HG02610 (cell line): ENCODE measurements at regions not wholly inside any gene's neighbourhood (a gene's known extent, or its start where the extent isn't known, plus 50 kb on each side); places are given as distances from the start of the nearest gene placed in this dataset.

ENCODE experiments used
- ATAC-seq: cut with Tn5 transposase; IDR thresholded peaks from one replicate; pipeline ENCODE4 v1.9.1; 2021; ENCODE audit warnings: mild to moderate bottlenecking, moderate library complexity; ENCODE audit not compliant: unreplicated experiment

DNA sequence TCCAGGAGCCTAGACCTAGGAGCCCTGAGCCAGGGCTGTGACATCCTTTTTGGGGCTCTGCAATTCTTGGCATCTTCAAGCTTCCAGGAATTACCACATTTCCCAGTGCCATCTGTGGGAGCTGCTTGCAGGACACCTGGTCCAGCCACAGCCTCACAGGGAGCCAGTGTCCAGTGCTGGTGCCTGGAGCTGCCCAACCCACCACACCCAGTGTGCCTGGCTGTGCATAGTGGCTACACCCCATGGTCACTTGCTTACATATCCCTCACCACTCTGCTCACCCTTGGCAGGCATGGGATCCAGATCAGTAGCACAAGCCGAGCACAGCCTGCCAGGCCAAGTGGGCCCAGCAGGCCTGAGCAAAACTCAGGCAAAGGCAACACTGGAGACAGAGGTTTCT is 2151.4 kb upstream of the PCDH20 start:
- no peak for ATAC-seq

DNA sequence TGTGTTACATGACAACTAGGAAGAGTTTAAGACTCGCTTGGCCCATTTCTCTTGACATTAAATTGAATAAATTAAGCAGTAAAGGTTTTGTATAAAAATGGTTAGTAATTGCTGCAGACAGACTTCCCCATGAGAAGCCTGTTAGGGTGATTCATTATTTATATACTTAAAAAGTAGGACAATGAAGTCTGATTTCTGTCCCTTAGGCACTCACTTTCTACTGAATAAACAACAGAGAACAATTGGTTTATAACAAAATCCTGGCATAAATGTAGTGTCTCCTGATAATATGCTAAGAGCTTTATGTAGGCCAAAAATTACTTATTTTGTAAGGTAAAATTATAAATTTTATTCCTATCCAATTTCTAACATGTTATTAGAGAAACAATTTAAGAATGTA is 2138.5 kb upstream of the PCDH20 start:
- no peak for ATAC-seq

DNA sequence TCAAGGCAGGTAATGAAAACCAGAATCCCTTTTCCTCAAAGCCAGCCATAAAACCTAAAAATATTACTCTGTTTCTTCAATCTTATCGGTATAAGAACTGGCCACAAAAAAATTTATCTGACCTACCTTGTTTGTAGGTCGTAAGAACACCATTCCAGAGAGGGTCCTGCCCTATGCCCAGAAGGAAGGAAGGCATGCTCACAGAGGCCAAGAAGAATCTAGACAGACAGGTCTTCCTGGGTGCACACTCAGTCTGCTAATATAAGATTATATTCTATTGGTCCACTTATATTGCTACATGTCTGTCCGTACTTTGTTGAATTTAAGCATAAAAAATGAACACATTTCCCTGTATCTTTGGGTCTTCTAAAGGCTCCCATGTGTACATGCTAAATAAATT is 2136.1 kb upstream of the PCDH20 start:
- ATAC-seq: no peak

DNA sequence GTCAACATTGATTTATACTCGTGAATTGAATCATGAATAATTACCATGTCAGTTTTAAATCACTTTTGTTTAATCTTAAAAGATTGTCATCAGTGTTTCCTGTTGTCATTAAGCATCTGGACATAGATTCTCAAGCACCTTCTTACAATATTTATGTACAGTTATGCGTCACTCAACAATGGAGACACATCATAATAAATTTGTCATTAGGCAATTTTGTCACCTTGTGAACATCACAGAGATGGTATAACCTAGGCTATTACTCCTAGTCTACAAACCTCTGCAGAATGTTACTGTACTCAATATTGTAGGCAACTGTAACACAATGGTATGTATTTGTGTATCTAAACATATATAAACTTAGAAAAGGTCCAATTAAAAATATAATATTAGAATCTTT is 2130.9 kb upstream of the PCDH20 start:
- no peak for ATAC-seq

DNA sequence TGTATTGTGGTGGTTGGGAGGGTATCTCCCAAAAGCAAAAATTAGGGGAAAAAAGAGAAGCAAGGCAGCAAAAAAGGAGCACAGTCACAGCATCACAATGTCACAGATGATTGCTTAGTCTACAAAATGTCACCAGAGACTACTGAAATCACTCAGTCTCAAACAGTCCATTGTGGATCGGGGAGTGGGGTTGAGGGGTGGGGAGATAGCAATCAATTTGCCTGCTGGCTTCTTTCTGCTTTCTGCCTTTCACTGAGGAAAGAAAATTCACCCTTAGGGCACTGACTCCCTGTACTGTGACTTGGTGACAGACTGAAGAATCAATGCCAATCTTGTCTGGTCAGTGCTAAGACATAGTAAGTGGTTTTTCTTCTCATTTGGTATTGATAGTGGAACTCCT is 2127.1 kb upstream of the PCDH20 start:
- peak; percentile 74 for ATAC-seq

DNA sequence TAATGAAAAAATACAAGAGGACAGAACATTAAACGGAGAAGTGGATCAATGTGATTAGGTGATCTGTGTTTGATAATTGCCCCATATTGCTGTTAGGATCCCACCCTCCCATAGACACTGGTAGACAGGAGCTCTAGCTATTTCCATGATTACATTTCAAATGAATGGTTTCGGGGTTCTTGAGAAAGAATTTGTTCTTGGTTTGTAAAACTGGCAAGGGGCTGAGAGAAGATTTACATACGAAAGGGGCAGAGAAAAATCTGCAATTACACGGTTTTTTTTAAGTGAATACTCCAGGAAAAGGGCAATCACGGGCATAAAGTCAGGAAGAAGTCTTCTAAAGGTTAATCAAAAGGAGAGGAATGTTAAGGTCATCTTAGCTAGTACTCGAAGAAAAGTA is 2125.7 kb upstream of the PCDH20 start:
- ATAC-seq: no peak

DNA sequence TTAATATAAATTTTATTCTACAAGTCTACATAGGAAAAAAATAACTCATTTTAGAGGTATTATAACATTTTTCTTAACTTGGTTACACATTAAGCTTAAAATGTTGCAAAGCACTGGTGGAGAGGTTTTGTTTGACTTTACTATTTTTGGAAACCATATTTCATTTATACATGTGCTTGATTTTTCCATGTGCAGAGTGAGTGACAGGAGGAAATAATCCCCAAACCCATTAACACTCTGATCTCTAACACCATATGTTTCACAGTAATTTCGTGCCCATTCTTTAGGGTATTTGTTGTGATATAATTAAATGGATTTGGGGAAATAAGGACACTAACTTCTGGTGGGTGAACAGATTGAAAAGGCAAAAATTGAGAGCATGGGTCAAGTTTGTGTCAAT is 2124.4 kb upstream of the PCDH20 start:
- ATAC-seq: no peak

DNA sequence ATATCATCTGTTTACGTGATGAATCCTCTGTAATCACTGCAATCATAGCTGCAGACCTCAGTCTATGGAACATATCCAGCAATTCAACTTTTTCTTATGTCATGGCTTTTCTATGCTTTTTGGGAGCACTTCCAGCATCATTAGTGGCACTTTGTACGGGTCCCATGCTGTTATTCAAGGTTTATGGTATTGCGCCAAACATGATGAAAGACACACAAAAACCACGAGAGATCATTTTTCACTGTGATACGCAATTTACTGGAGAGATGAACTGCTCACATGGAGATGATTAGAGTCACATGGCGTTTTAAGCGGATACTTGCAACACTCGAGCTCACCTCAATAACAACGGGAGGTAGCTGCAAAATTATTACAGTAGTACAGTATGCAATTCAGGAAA is 2101.7 kb upstream of the PCDH20 start:
- no peak for ATAC-seq

DNA sequence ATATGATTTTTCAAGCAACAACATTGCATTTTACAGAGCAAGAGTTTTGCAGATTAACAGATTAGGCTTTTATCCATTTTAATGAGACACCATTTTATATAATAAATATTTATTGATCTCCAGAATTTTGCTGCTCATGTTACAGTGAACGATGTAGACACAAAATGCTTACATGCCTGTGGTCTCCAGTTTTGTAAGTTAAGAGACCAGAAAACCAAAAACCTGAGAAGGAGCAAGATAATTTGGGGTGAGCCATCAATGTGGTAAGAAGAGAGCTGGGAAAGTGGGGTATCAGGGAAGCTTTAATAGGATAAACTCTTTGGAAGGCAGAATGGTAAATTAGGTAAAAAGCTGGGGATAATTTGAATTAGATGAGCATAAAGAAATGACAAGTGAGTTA is 2100.5 kb upstream of the PCDH20 start:
- no peak for ATAC-seq

DNA sequence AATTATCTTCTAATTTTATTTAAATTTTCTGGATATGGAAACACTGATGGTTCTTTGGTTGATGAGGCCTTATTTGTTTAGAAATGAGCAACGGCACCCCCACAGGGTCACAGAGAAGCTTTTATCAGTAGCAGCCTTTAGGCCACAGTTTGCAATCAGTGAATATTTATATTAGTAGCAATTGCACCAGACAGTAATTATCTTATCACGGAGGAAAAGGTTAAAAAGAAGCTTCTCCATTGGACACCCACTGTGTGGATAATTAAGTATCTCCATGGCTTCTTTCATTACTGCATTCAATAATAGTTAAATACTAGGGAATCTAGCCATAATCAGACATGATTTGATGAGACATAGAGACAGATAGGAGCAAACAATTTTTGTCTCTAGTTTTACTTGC is 2099.2 kb upstream of the PCDH20 start:
- no peak for ATAC-seq

DNA sequence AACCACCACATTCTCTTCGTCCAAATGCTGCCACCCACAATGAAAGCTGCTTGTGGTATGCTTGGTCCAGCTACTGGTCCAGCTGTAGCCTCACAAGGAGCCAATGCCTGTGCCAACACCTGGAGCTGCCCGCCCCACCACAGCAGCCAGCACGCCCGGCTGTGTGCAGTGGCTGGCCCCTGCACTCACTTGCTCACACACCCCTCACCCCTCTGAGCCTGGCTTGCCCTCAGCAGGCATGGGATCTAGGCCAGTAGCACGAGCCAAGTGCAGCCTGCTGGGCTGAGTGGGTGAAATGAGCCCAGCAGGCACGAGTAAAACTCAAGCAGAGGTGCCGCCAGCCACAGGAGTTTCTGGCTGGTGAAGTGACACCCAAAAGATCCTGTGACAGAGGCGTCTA is 2096.4 kb upstream of the PCDH20 start:
- no peak for ATAC-seq

DNA sequence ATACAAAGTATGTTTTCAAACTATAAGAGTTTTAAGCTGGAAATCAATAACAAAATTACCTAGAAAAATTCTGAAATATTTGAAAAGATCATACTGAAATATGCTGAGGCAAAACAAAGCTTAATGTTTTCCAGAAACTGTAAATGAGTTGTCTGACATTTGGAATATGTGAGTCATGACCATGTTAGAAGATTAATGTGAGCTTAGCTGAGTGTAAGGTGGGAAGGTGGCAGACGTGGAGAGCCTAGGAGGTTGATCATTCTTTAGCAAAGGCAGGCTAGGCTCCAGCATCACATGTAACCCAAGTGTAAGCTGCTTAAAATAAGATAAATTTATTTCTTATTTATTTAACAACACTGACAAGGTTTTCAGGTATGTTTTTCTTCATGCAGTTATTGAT is 2086.1 kb upstream of the PCDH20 start:
- no peak for ATAC-seq

DNA sequence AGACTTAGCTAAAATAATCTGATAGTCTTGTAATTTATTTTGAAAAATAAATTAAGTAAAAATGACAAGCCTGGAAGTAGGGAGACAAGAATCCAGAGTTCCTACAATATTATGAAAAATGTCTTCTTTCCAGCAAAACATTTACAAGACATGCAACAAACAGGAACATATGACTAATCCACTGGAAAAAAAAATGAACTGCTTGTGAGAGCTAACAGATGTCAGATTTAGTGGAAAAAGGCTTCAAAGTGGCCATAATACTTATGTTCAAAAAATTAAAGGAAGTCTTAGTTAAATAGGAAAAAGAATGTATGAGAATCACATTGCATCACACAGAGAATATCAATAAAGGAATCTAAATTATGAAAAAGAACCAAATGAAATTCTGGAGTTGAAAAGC is 2082.0 kb upstream of the PCDH20 start:
- no peak for ATAC-seq

DNA sequence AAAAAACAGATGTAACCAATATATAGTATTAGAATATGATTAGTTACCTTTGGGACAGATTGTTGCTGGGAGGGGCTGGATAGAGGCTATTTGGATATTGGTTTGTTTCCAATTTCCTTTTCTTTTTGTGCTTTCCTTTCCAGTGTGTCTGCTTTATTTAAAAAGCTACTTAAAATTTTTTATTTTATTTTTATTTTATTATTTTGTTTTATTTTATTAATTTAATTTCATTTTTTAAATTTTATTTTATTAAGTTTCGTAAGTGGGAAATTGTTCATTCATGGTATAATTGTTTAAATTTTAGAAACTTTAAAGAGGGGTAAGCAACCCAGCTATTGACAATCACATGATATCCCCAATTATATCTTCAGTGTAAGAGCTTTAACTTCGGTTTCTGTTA is 2077.0 kb upstream of the PCDH20 start:
- ATAC-seq: no peak

DNA sequence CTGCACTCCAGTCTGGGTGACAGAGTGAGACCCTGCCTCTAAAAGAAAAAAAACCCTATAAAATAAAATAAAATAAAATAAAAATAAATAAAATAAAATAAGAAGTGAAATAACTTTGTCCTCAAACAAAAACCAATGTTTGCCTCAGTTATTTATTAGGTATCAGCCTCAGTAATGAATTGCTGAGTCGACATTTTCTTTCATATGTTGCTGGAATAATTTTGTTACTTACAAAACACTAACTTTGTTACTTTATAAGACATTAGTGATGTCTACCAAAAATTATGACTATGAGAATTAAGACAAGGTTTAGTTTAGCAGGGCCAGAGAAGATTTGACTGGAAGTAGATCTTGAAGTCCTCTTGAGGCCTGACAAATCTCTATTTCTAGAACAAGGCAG is 2074.5 kb upstream of the PCDH20 start:
- no peak for ATAC-seq

DNA sequence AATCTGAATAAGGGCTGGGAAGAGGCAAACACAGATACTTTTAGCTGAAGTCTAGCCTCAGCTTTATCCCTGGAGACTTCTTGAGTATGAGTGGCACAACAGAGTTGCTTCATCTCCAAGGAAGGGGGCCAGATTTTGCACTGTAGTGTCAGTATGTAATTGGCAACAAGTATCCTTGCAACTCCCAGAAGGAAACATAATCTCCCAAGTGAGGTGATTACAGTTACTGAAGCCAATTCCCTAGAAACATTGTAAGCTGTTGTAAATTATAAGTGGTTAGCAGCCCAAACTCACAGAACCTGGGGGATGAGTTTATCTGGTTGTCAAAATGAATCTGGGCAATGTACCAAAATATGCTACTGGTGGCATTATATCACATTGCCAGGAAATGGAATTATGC is 2065.7 kb upstream of the PCDH20 start:
- no peak for ATAC-seq

DNA sequence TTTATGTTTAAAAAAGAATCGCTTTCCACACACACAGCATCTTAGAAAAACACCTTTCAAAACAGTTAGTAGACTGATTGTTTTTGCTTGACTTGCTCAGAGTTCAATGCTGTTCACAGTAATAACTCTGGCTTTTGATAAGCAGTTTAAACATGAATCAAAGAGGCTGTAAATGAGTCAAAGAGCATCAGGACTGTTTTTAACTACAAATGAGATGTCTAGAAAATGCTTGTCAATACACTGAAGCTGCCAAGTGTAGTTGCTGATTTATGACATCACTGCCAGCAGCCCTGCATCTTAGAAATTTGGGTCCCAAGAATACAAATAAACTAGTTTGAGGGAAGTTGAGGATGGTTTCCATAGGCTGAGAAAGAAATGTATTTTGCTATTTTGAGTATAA is 2057.1 kb upstream of the PCDH20 start:
- ATAC-seq: no peak

DNA sequence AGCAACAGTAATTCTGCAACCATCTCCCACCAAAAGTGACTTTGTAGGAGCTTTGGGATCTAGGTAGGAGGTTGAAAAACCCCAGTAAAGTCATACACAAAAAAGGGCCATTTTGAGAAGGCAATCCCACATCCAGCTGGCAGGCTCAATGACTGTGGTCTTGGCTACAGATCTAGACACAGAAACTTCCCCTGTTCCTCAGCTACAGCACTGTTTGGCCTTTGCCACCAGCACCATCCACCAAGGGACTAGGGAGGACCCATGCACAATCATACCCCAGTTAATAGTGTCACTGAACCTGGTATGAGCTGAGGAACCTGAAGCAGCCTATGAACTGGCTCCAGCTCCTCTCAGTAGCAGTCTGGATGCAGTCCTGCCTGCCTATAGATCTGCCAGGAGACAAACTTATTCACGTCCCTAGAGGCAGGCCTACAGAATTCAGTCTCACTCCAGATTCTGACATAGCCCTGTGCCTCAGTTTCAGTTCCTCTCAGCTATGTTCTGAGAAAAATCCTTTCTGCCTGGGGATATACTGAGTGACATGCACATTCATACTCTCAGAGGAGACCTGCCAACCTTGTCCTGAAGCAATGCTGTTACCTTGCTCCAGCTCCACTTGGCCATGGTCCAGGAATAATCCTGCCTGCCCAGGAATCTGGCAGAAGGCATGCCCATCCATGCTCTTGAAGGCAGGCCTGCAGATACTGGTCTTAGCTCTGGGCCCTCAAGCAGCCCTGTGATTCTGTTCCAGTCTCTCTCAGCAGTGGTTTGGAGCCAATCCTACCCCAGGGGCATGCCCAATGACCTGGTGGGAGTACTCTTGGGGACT is 2048.3 kb upstream of the PCDH20 start:
- peak; percentile 97 for ATAC-seq

DNA sequence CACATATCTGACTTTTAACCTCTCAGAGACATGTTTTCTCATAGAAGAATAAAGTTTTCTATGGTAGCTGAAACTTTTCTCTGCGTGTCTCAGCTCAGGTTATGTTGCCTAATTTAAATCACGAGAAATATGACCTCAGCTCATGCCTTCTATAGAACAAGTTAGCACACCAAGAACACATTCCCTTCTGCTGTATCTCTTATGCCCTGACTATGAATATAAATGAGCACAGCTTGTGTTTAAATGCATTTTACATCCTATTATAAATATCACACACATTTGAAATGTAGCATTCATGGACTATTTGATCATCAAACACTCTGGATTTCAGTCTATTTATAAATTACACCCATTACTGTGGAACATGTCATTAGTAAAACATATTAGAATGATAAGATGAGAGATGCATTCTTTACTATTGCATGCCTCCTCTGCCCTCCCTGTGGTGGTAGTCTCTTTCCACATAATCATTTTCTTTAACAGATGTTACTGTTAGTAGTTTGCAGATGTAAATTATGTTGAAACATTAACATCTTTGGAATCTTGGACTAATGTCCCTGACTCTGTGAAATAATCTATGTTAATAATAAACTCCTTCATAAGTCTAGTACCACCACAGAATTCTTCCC is 2044.9 kb upstream of the PCDH20 start:
- ATAC-seq: no peak

DNA sequence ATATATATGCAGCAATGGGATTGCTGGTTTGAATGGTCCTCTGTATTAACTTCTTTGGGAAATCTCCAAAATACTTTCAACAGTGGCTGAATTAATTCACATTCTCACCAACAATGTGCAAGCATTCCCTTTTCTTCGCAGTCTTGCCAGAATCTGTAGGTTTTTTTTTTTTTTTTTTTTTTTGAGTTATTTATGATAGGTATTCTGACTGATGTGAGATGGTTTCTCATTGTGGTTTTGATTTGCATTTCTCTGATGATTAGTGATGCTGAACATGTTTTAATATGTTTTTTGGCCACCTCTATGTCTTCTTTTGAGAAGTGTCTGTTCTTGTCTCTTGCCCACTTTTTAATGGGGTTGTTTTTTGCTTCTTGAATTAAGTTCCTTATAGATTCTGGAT is 2041.5 kb upstream of the PCDH20 start:
- no peak for ATAC-seq

DNA sequence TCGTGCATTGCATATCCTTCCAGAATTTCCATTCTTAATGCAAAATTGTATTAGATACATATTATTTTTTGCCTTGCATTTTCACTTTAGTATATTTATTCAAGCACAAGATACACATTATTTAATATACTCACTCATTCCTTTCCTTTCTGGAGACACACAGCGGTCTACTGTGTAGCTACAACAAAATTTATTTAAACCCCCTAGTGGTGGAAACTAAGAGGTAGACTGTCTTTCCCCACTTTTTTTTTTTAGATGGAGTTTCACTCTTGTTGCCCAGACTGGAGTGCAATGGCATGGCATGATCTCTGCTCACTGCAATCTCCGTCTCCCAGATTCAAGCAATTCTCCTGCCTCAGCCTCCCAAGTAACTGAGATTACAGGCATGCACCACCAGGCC is 2040.3 kb upstream of the PCDH20 start:
- no peak for ATAC-seq

DNA sequence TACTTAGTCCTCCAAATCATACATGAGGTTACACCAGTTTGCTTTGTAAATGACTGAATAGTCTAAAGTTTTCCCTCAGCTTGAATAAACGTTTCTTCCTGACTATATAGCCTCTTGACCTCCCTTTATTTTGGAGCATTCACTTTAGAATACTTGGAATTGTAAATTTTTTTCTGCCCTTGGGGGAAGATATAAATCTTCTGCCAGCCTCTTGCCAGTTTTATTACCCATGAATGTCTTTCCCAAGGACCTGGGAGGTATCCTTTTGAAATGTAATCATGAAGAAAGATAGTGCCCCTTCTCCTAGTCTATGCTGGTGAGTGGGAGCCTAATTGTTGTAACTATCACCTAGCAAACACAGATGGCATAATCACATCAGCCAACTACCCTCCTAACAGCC is 2033.9 kb upstream of the PCDH20 start:
- ATAC-seq: no peak

DNA sequence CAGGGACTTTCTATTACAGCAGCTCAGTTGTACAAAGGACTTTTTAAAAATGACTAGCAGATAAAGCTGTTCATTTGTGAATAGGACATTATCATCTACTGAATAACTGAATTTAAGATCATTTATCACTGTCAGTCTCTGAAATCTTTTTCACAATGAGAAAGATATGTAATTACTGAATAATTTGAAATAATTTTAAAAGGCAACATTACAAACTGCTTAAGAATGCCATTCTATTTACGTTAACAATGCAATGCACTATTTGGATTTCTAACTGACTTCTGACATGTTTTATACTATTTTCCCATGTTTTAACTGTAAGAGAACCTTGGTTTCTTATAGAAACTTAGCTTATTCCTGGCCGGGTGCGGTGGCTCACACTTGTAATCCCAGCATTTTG is 2033.0 kb upstream of the PCDH20 start:
- no peak for ATAC-seq
